ENCODE measurements at regions not wholly inside any gene's neighbourhood (a gene's known extent, or its start where the extent isn't known, plus 50 kb on each side); places are given as distances from the start of the nearest gene placed in this dataset.

DNA sequence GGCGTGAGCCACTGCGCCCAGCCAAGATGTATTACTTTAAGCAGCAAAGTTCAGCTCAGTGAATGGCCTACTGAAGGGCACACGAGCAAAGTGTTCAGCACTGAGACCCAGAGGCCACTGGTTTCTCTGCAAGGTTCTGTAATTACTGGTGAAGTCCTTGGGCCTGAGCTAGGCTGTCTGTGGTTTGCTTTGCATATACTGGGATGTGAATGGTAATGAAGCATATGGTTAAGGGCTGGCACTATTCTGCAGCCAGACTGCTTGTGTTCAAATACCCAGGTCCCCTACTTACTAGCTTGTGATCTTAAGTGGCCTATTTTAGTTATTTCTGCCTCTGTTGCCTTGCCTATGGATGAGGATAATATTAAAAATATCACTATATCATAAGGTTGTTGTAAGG, 72.0 kb downstream of the LLPH start:
- WGBS, 2 experiments (ENCODE audit: extremely low coverage in 1 of 2, insufficient coverage in 1 of 2, insufficient read length in 1 of 2, insufficient replicate concordance in 2 of 2, low coverage in 1 of 2, low lambda C conversion rate in 2 of 2, missing lambda C conversion rate in 1 of 2), result 90% methylated on average over 3 of the region's 3 CpGs; no CpG with 5 or more reads in 1 of the 2 experiments
- Histone ChIP-seq H3K23ac (ENCODE audit: insufficient read length) (no peak overlapping the region), H3K4me1 (replicated peaks in 1 of 4; ENCODE audit: control insufficient read depth in 3 of 4, insufficient read depth in 4 of 4, low read length in 3 of 4) (peaks cover 0 to 7% (median 2%) of the 10 kb centered on the region in 4 experiments; a peak in 2 of 7 replicates), H2AK5ac (ENCODE audit: low read depth, low read length) (no peak overlapping the region), H3K4me3 (ENCODE audit: extremely low read depth in 1 of 4, insufficient read depth in 2 of 4, low read depth in 3 of 4, low read length in 4 of 4) (no peak overlapping the region), H2AFZ (ENCODE audit: low read length) (no peak overlapping the region), H2BK15ac (ENCODE audit: low read length) (no peak overlapping the region), H2BK12ac (ENCODE audit: low read depth, low read length) (no peak overlapping the region), H3K56ac (replicated peaks; ENCODE audit: insufficient read length, low read depth, low read length) (no peak overlapping the region), H3K79me2 (ENCODE audit: control insufficient read depth in 1 of 2, insufficient read depth in 2 of 2, low read length in 2 of 2) (no peaks in the 10 kb centered on the region), H3K79me1 (ENCODE audit: low read depth, low read length) (no peaks in the 10 kb centered on the region), H2BK20ac (ENCODE audit: low read length) (no peak overlapping the region), H4K20me1 (replicated peaks in 1 of 2; ENCODE audit: control insufficient read depth in 1 of 2, insufficient read depth in 2 of 2, low read length in 2 of 2) (no peaks in the 10 kb centered on the region), H3K9ac (replicated peaks in 1 of 4; ENCODE audit: extremely low read depth in 1 of 4, low read depth in 3 of 4, low read length in 3 of 4) (no peak overlapping the region), H2BK5ac (ENCODE audit: low read depth, low read length) (no peak overlapping the region), H4K8ac (ENCODE audit: extremely low read depth, insufficient read depth, low read length) (no peak overlapping the region), H4K91ac (replicated peaks; ENCODE audit: insufficient read length, low read length) (no peak overlapping the region), H3K9me3 (ENCODE audit: insufficient read depth in 2 of 2, low read depth in 1 of 2, low read length in 1 of 2) (no peaks in the 10 kb centered on the region), H3K23me2 (ENCODE audit: low read depth, low read length) (no peaks in the 10 kb centered on the region), H3K36me3 (ENCODE audit: control insufficient read depth in 2 of 4, insufficient read depth in 4 of 4, low read length in 3 of 4) (no peaks in the 10 kb centered on the region), H3K14ac (ENCODE audit: insufficient read length) (no peak overlapping the region), H3K4ac (replicated peaks; ENCODE audit: insufficient read length, low read depth, low read length) (no peak overlapping the region), H3K27me3 (replicated peaks in 1 of 4; ENCODE audit: control insufficient read depth in 3 of 4, extremely low read depth in 1 of 4, insufficient read depth in 3 of 4, low read length in 3 of 4) (no peaks in the 10 kb centered on the region), H3K18ac (ENCODE audit: extremely low read depth, low read length) (no peak overlapping the region), H3K27ac (ENCODE audit: low read depth, low read length) (no peak overlapping the region), H3K4me2 (ENCODE audit: insufficient read depth in 1 of 2, low read depth in 2 of 2, low read length in 2 of 2) (no peak overlapping the region), H4K5ac (ENCODE audit: insufficient read length, low read depth, low read length) (no peak overlapping the region), H2BK120ac (replicated peaks; ENCODE audit: low read depth, low read length) (no peak overlapping the region)
- ChIA-PET POLR2A (ENCODE audit: partially characterized antibody) (no interaction called here), CTCF (ENCODE audit: partially characterized antibody) (no interaction called here)
- TF ChIP-seq KDM5A (IDR thresholded peaks at IDR 0.05; ENCODE audit: low read length), result no peak
- no peak for TF ChIP-seq RXRA (IDR thresholded peaks at IDR 0.05; ENCODE audit: insufficient read depth, low read depth, low read length)
- no peak for TF ChIP-seq ASH2L (IDR thresholded peaks at IDR 0.05; ENCODE audit: low read length)
- TF ChIP-seq RAD21 (IDR thresholded peaks at IDR 0.05 in 1 of 2, conservative IDR thresholded peaks at IDR 0.05 in 1 of 2; ENCODE audit: low read depth in 2 of 2, low read length in 2 of 2), result no peak
- TF ChIP-seq USF2 (IDR thresholded peaks at IDR 0.05; ENCODE audit: low read length), result no peak
- TF ChIP-seq TAF1 (IDR thresholded peaks at IDR 0.05; ENCODE audit: low read depth, low read length), result no peak
- TF ChIP-seq, protein P1, sequence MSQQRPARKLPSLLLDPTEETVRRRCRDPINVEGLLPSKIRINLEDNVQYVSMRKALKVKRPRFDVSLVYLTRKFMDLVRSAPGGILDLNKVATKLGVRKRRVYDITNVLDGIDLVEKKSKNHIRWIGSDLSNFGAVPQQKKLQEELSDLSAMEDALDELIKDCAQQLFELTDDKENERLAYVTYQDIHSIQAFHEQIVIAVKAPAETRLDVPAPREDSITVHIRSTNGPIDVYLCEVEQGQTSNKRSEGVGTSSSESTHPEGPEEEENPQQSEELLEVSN (IDR thresholded peaks at IDR 0.05), result no peak
- no peak for TF ChIP-seq MAFK (IDR thresholded peaks at IDR 0.05; ENCODE audit: low read depth, low read length)
- no peak for TF ChIP-seq POLR2AphosphoS5 (IDR thresholded peaks at IDR 0.05; ENCODE audit: low read depth, low read length)
- TF ChIP-seq SP4 (IDR thresholded peaks at IDR 0.05; ENCODE audit: low read length), result no peak
- no peak for TF ChIP-seq ATF2 (IDR thresholded peaks at IDR 0.05; ENCODE audit: low read length)
- no peak for FAIRE-seq
- DNase-seq (ENCODE audit: low read depth in 1 of 2, low spot score in 2 of 2), result no peak
